H9 (cell line): ENCODE measurements at regions not wholly inside any gene's neighbourhood (a gene's known extent, or its start where the extent isn't known, plus 50 kb on each side); places are given as distances from the start of the nearest gene placed in this dataset.

Experiments used
- DNase-seq: peaks from one replicate; pipeline ENCODE4 v3.0.0-alpha.2; 2017
- H2AFZ ChIP-seq: one replicate; pipeline ENCODE4 v1.6.1; 2013; ENCODE audit warnings: mild to moderate bottlenecking, low read length, control low read depth, moderate library complexity
- H2AK5ac ChIP-seq: 2 replicates; pipeline ENCODE4 v1.6.1; 2013; ENCODE audit warnings: low read length, control low read depth, mixed read lengths; ENCODE audit not compliant: insufficient read length
- H2BK120ac ChIP-seq: one replicate; pipeline ENCODE4 v1.6.1; 2013; ENCODE audit warnings: low read depth, mild to moderate bottlenecking, low read length, control low read depth, inconsistent platforms; ENCODE audit not compliant: poor library complexity, severe bottlenecking
- H2BK12ac ChIP-seq: 2 replicates; pipeline ENCODE4 v1.6.1; 2013; ENCODE audit warnings: low read length, control low read depth, mixed read lengths, low read depth; ENCODE audit not compliant: insufficient read length
- H2BK15ac ChIP-seq: 2 replicates; pipeline ENCODE4 v1.6.1; 2013; ENCODE audit warnings: low read depth, low read length, control low read depth
- H2BK20ac ChIP-seq: one replicate; pipeline ENCODE4 v1.6.1; 2013; ENCODE audit warnings: low read depth, mild to moderate bottlenecking, low read length, control low read depth, inconsistent platforms; ENCODE audit not compliant: poor library complexity, severe bottlenecking
- H2BK5ac ChIP-seq: 2 replicates; pipeline ENCODE4 v1.6.1; 2013; ENCODE audit warnings: low read length, control low read depth, mixed read lengths; ENCODE audit not compliant: insufficient read length
- H3K14ac ChIP-seq: 2 replicates; pipeline ENCODE4 v1.6.1; 2013; ENCODE audit warnings: low read length, control low read depth; ENCODE audit not compliant: insufficient read depth
- H3K18ac ChIP-seq: 2 replicates; pipeline ENCODE4 v1.6.1; 2013; ENCODE audit warnings: low read depth, mild to moderate bottlenecking, mixed read lengths, low read length, control low read depth; ENCODE audit not compliant: insufficient read length
- H3K23ac ChIP-seq: 2 replicates; pipeline ENCODE4 v1.6.1; 2013; ENCODE audit warnings: low read length, control low read depth, mixed read lengths, low read depth; ENCODE audit not compliant: insufficient read length
- H3K23me2 ChIP-seq: 2 replicates; pipeline ENCODE4 v1.6.1; 2013; ENCODE audit warnings: low read depth, mild to moderate bottlenecking, mixed read lengths, low read length, control low read depth; ENCODE audit not compliant: insufficient read length, poor library complexity, severe bottlenecking
- H3K27ac ChIP-seq: 2 replicates; pipeline ENCODE4 v1.5.1; 2013; ENCODE audit warnings: low read length, control low read depth, mixed read lengths, low read depth; ENCODE audit not compliant: insufficient read length
- H3K27me3 ChIP-seq: 2 replicates; pipeline ENCODE4 v1.6.1; 2013; ENCODE audit warnings: low read length, control low read depth, inconsistent platforms; ENCODE audit not compliant: insufficient read depth
- H3K4ac ChIP-seq: 2 replicates; pipeline ENCODE4 v1.6.1; 2013; ENCODE audit warnings: low read depth, mild to moderate bottlenecking, control low read depth, inconsistent platforms, low read length, moderate library complexity
- H3K4me1 ChIP-seq: 2 replicates; pipeline ENCODE4 v1.6.1; 2013; ENCODE audit warnings: low read length, control low read depth, inconsistent platforms; ENCODE audit not compliant: insufficient read depth
- H3K4me2 ChIP-seq: 2 replicates; pipeline ENCODE4 v1.6.1; 2013; ENCODE audit warnings: low read length, control low read depth, mixed read lengths; ENCODE audit not compliant: insufficient read length, insufficient read depth
- H3K56ac ChIP-seq: 2 replicates; pipeline ENCODE4 v1.6.1; 2013; ENCODE audit warnings: low read depth, mild to moderate bottlenecking, mixed read lengths, low read length, control low read depth; ENCODE audit not compliant: insufficient read length
- H3K79me1 ChIP-seq: 2 replicates; pipeline ENCODE4 v1.6.1; 2013; ENCODE audit warnings: low read depth, mild to moderate bottlenecking, moderate library complexity, low read length, control low read depth, inconsistent platforms; ENCODE audit not compliant: insufficient read depth, poor library complexity, severe bottlenecking
- H3K79me2 ChIP-seq: 2 replicates; pipeline ENCODE4 v1.6.1; 2013; ENCODE audit warnings: low read length, control low read depth, inconsistent platforms; ENCODE audit not compliant: insufficient read depth
- H3K9ac ChIP-seq: 2 replicates; pipeline ENCODE4 v1.6.1; 2013; ENCODE audit warnings: low read length, control low read depth, mixed read lengths; ENCODE audit not compliant: insufficient read length; ENCODE audit errors: extremely low read depth
- H3K9me3 ChIP-seq: one replicate; pipeline ENCODE4 v1.6.1; 2013; ENCODE audit warnings: low read depth, low read length, inconsistent platforms; ENCODE audit not compliant: control insufficient read depth
- H3T11ph ChIP-seq: one replicate; pipeline ENCODE4 v1.6.1; 2013; ENCODE audit warnings: mild to moderate bottlenecking, low read length, control low read depth, inconsistent platforms
- H4K20me1 ChIP-seq: one replicate; pipeline ENCODE4 v1.6.1; 2013; ENCODE audit not compliant: control insufficient read depth, insufficient read length, insufficient read depth
- H4K5ac ChIP-seq: 2 replicates; pipeline ENCODE4 v1.6.1; 2013; ENCODE audit warnings: low read depth, mild to moderate bottlenecking, mixed read lengths, low read length, control low read depth; ENCODE audit not compliant: insufficient read length
- H4K8ac ChIP-seq: replicated peaks from 2 replicates; pipeline ENCODE4 v1.6.1; 2013; ENCODE audit warnings: low read length, control low read depth, mixed read lengths, low read depth; ENCODE audit not compliant: insufficient read length
- H4K91ac ChIP-seq: 2 replicates; pipeline ENCODE4 v1.6.1; 2013; ENCODE audit warnings: low read depth, mild to moderate bottlenecking, moderate library complexity, mixed read lengths, low read length, control low read depth; ENCODE audit not compliant: insufficient read length
- H3K27ac Mint-ChIP-seq, 3 experiments: 2 replicates in 2 of 3; 3 replicates in 1 of 3; pipeline ENCODE4 v1.8.0; 2020 to 2021; ENCODE audit warnings: mixed read lengths in 3 of 3, mild to moderate bottlenecking in 1 of 3, moderate library complexity in 1 of 3
- H3K27me3 Mint-ChIP-seq: 2 replicates; pipeline ENCODE4 v1.8.0; 2021; ENCODE audit warnings: low read depth, mild to moderate bottlenecking, moderate library complexity, mixed read lengths
- H3K36me3 Mint-ChIP-seq, 3 experiments: 2 replicates in 2 of 3; 3 replicates in 1 of 3; pipeline ENCODE4 v1.8.0; 2020 to 2021; ENCODE audit warnings: low read depth in 3 of 3, mixed read lengths in 3 of 3; ENCODE audit not compliant: insufficient read depth in 1 of 3
- H3K4me1 Mint-ChIP-seq, 2 experiments: 2 replicates each; pipeline ENCODE4 v1.8.0; 2020; ENCODE audit warnings: mixed read lengths in 2 of 2
- H3K4me3 Mint-ChIP-seq, 2 experiments: 2 replicates in 1 of 2; 3 replicates in 1 of 2; pipeline ENCODE4 v1.8.0; 2020 to 2021; ENCODE audit warnings: mild to moderate bottlenecking in 2 of 2, mixed read lengths in 2 of 2, moderate library complexity in 1 of 2
- H3K9me3 Mint-ChIP-seq, 2 experiments: 2 replicates in 1 of 2; 3 replicates in 1 of 2; pipeline ENCODE4 v1.8.0; 2020; ENCODE audit warnings: mild to moderate bottlenecking in 2 of 2, mixed read lengths in 2 of 2, moderate library complexity in 1 of 2
- WGBS: extraction: QIAGEN DNeasy Blood & Tissue Kit; methylation state at CpG from one replicate; pipeline ENCODE4 v1.1.7; 2013; ENCODE audit warnings: missing lambda C conversion rate, low lambda C conversion rate, mixed read lengths; ENCODE audit not compliant: insufficient read length; ENCODE audit errors: extremely low coverage; 5-methylcytosine and 5-hydroxymethylcytosine counted together
- TF ChIP-seq, protein P1 (sequence below): fragments of 200-600 bp; sonication (generic); conservative IDR thresholded peaks from 3 replicates; pipeline ENCODE4 v1.8.0; 2021; ENCODE audit warnings: antibody characterized with exemption, mild to moderate bottlenecking

DNA sequence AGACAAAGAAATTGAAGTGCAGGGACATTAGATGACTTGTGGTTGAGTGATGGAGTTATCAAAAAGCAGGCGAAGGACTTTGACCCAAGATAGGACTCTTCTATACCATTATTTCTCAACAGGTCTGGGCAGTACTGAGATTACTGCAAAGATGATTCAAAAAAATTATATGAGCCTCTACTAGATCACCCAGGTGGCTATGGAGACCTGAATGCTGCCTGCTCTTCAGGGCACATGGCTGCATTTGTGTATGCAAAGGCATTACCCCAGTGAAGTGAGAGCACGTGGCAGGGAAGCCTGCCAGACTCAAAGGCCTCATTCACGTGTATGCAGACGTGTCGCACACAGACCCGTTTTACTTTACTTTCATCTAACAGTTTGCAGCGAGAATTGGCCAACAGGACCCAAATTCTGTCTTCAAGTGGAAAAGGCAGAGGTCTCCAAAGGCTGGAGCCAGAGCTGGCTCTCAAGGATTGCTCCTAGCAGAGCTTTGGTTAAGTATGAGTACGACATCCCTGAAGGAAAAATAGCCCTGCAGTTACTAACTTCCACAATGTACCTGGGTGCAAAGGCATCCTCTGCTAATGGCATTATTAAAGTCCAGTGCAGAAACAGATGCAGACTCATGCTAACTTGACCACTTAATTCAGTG, 113.8 kb upstream of the ARMC2 start:
- H4K5ac ChIP-seq: no peak overlapping the region
- no peaks in the 10 kb centered on the region for H4K20me1 ChIP-seq
- H3K27me3 Mint-ChIP-seq: peaks cover 46% of the 10 kb centered on the region
- H3K4me1 ChIP-seq: peaks cover 11% of the 10 kb centered on the region; the same call in 1 of the 2 replicates
- TF ChIP-seq, protein P1, sequence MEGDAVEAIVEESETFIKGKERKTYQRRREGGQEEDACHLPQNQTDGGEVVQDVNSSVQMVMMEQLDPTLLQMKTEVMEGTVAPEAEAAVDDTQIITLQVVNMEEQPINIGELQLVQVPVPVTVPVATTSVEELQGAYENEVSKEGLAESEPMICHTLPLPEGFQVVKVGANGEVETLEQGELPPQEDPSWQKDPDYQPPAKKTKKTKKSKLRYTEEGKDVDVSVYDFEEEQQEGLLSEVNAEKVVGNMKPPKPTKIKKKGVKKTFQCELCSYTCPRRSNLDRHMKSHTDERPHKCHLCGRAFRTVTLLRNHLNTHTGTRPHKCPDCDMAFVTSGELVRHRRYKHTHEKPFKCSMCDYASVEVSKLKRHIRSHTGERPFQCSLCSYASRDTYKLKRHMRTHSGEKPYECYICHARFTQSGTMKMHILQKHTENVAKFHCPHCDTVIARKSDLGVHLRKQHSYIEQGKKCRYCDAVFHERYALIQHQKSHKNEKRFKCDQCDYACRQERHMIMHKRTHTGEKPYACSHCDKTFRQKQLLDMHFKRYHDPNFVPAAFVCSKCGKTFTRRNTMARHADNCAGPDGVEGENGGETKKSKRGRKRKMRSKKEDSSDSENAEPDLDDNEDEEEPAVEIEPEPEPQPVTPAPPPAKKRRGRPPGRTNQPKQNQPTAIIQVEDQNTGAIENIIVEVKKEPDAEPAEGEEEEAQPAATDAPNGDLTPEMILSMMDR: no peak
- no peak overlapping the region for H4K91ac ChIP-seq
- H3K9ac ChIP-seq: no peak overlapping the region
- peaks cover 65% of the 10 kb centered on the region in 2 experiments for H3K4me1 Mint-ChIP-seq
- H3K18ac ChIP-seq: no peak overlapping the region
- no peak overlapping the region for H3K4me2 ChIP-seq
- no peak overlapping the region for H4K8ac ChIP-seq
- H3K27ac Mint-ChIP-seq: no peak overlapping the region
- no peak overlapping the region for H2AFZ ChIP-seq
- no peak overlapping the region for H3K4me3 Mint-ChIP-seq
- no peak overlapping the region for H3K4ac ChIP-seq
- H3K27ac ChIP-seq: no peak overlapping the region
- H3K23me2 ChIP-seq: no peaks in the 10 kb centered on the region
- no peaks in the 10 kb centered on the region for H3K36me3 Mint-ChIP-seq
- no peak overlapping the region for H3K56ac ChIP-seq
- H3K27me3 ChIP-seq: no peaks in the 10 kb centered on the region
- H2BK15ac ChIP-seq: no peak overlapping the region
- no peak overlapping the region for H3T11ph ChIP-seq
- H2AK5ac ChIP-seq: no peak overlapping the region
- H2BK120ac ChIP-seq: no peak overlapping the region
- no CpG with 5 or more reads among the region's 8 CpGs for WGBS
- H3K23ac ChIP-seq: no peak overlapping the region
- H3K14ac ChIP-seq: no peak overlapping the region
- no peak overlapping the region for H2BK20ac ChIP-seq
- H2BK5ac ChIP-seq: no peak overlapping the region
- no peaks in the 10 kb centered on the region for H3K79me1 ChIP-seq
- no peaks in the 10 kb centered on the region; a peak in 1 of 5 replicates for H3K9me3 Mint-ChIP-seq
- no peak for DNase-seq
- H2BK12ac ChIP-seq: no peak overlapping the region
- H3K9me3 ChIP-seq: no peaks in the 10 kb centered on the region
- no peaks in the 10 kb centered on the region for H3K79me2 ChIP-seq
